KMS-11 (cell line): ENCODE measurements at regions not wholly inside any gene's neighbourhood (a gene's known extent, or its start where the extent isn't known, plus 50 kb on each side); places are given as distances from the start of the nearest gene placed in this dataset.

ENCODE experiments used
- H2AFZ ChIP-seq: fragments of 200-600 bp; sonication (generic); 2 replicates; pipeline ENCODE4 v1.6.1; 2016; ENCODE audit warnings: antibody characterized with exemption, mixed run types, low read depth
- H3K27ac ChIP-seq: fragments of 200-600 bp; sonication (generic); 2 replicates; pipeline ENCODE4 v1.6.1; 2016; ENCODE audit warnings: mild to moderate bottlenecking, mixed run types
- H3K27me3 ChIP-seq: fragments of 200-600 bp; sonication (generic); 2 replicates; pipeline ENCODE4 v1.6.1; 2017; ENCODE audit warnings: mild to moderate bottlenecking, low read depth, mixed run types, moderate library complexity; ENCODE audit not compliant: insufficient read depth
- H3K36me3 ChIP-seq: fragments of 200-600 bp; sonication (generic); 2 replicates; pipeline ENCODE4 v1.6.1; 2017; ENCODE audit warnings: mild to moderate bottlenecking, mixed run types; ENCODE audit not compliant: insufficient read depth
- H3K4me1 ChIP-seq: fragments of 200-600 bp; sonication (generic); 2 replicates; pipeline ENCODE4 v1.6.1; 2016; ENCODE audit warnings: mild to moderate bottlenecking, low read depth, mixed run types; ENCODE audit not compliant: poor library complexity, severe bottlenecking
- H3K4me2 ChIP-seq: fragments of 200-600 bp; sonication (generic); 2 replicates; pipeline ENCODE4 v1.7.0; 2016; ENCODE audit warnings: mild to moderate bottlenecking, mixed run types
- H3K4me3 ChIP-seq: fragments of 200-600 bp; sonication (generic); IDR thresholded peaks from 2 replicates; pipeline ENCODE4 v1.6.1; 2017; ENCODE audit warnings: low read depth, low read length, mixed read lengths; ENCODE audit not compliant: insufficient read depth
- H3K79me2 ChIP-seq: fragments of 200-600 bp; sonication (generic); 2 replicates; pipeline ENCODE4 v1.6.1; 2016; ENCODE audit warnings: low read depth, mixed run types; ENCODE audit not compliant: insufficient read depth
- H3K9ac ChIP-seq: fragments of 200-600 bp; sonication (generic); 2 replicates; pipeline ENCODE4 v1.6.1; 2016; ENCODE audit warnings: mild to moderate bottlenecking, mixed run types
- H4K20me1 ChIP-seq: fragments of 200-600 bp; sonication (generic); 2 replicates; pipeline ENCODE4 v1.6.1; 2016; ENCODE audit warnings: mild to moderate bottlenecking, mixed run types; ENCODE audit not compliant: insufficient read depth
- CTCF ChIP-seq: fragments of 200-600 bp; sonication (generic); conservative IDR thresholded peaks from 2 replicates; pipeline ENCODE4 v1.6.1; 2017; ENCODE audit warnings: low read depth, mild to moderate bottlenecking, antibody characterized with exemption, low read length, moderate library complexity, mixed read lengths

GRCh38 chr15:93372208-93372864, 283.3 kb upstream of the RGMA start:
- Histone ChIP-seq H4K20me1 (no peaks in the 10 kb centered on the region), H3K4me3 (no peak overlapping the region), H3K9ac (no peak overlapping the region), H3K27me3 (no peaks in the 10 kb centered on the region), H3K27ac (no peak overlapping the region), H3K4me1 (no peaks in the 10 kb centered on the region), H3K36me3 (no peaks in the 10 kb centered on the region), H3K79me2 (no peaks in the 10 kb centered on the region), H3K4me2 (no peak overlapping the region), H2AFZ (no peak overlapping the region)
- no peak for TF ChIP-seq CTCF

GRCh38 chr15:93366387-93367100, 277.5 kb upstream of the RGMA start:
- Histone ChIP-seq H3K4me2 (no peak overlapping the region), H3K79me2 (no peaks in the 10 kb centered on the region), H3K27ac (no peak overlapping the region), H4K20me1 (no peaks in the 10 kb centered on the region), H3K4me1 (no peaks in the 10 kb centered on the region), H3K9ac (no peak overlapping the region), H2AFZ (no peak overlapping the region), H3K27me3 (no peaks in the 10 kb centered on the region), H3K4me3 (no peak overlapping the region), H3K36me3 (no peaks in the 10 kb centered on the region)
- no peak for TF ChIP-seq CTCF

- Histone ChIP-seq H4K20me1 (no peaks in the 10 kb centered on the region), H3K4me1 (no peaks in the 10 kb centered on the region), H3K27ac (no peak overlapping the region), H3K4me3 (no peak overlapping the region), H3K4me2 (no peak overlapping the region), H3K79me2 (no peaks in the 10 kb centered on the region), H3K9ac (no peak overlapping the region), H3K27me3 (no peaks in the 10 kb centered on the region), H2AFZ (no peak overlapping the region), H3K36me3 (no peaks in the 10 kb centered on the region)
- TF ChIP-seq CTCF, result no peak
Observed at GRCh38 chr15:93362821-93363220, 273.8 kb upstream of the RGMA start.

GRCh38 chr15:93362203-93362602, 273.2 kb upstream of the RGMA start:
- Histone ChIP-seq H3K4me3 (no peak overlapping the region), H3K27ac (no peak overlapping the region), H3K4me1 (no peaks in the 10 kb centered on the region), H4K20me1 (no peaks in the 10 kb centered on the region), H3K36me3 (no peaks in the 10 kb centered on the region), H3K79me2 (no peaks in the 10 kb centered on the region), H3K27me3 (no peaks in the 10 kb centered on the region), H3K4me2 (no peak overlapping the region), H2AFZ (no peak overlapping the region), H3K9ac (no peak overlapping the region)
- no peak for TF ChIP-seq CTCF
